ENCODE measurements at regions not wholly inside any gene's neighbourhood (a gene's known extent, or its start where the extent isn't known, plus 50 kb on each side); places are given as distances from the start of the nearest gene placed in this dataset.

GRCh38 chr1:83706354-83706938, 292.5 kb downstream of the TTLL7 start:
- in situ Hi-C loops (cut with HindIII; ENCODE audit: low sequenced_read_pairs) = no loop called here
- H3K4me3 ChIP-seq (ENCODE audit: low read depth, low read length) = no peak overlapping the region
- DNase-seq (ENCODE audit: low read depth, low spot score) = no peak
- TF ChIP-seq CTCF (IDR thresholded peaks at IDR 0.05; ENCODE audit: low read depth, low read length) = no peak

- in situ Hi-C loops (cut with HindIII; ENCODE audit: low sequenced_read_pairs) = no loop called here
- no peak for TF ChIP-seq CTCF (IDR thresholded peaks at IDR 0.05; ENCODE audit: low read depth, low read length)
- no peak overlapping the region for H3K4me3 ChIP-seq (ENCODE audit: low read depth, low read length)
- no peak for DNase-seq (ENCODE audit: low read depth, low spot score)
These were observed 293.8 kb downstream of the TTLL7 start for GRCh38 chr1:83705091-83705490.

- in situ Hi-C loops (cut with HindIII; ENCODE audit: low sequenced_read_pairs) = no loop called here
- H3K4me3 ChIP-seq (ENCODE audit: low read depth, low read length) = no peak overlapping the region
- no peak for TF ChIP-seq CTCF (IDR thresholded peaks at IDR 0.05; ENCODE audit: low read depth, low read length)
- DNase-seq (ENCODE audit: low read depth, low spot score) = no peak
These were observed 294.6 kb downstream of the TTLL7 start for GRCh38 chr1:83704350-83704749.

- no peak for TF ChIP-seq CTCF (IDR thresholded peaks at IDR 0.05; ENCODE audit: low read depth, low read length)
- H3K4me3 ChIP-seq (ENCODE audit: low read depth, low read length) = no peak overlapping the region
- in situ Hi-C loops (cut with HindIII; ENCODE audit: low sequenced_read_pairs) = no loop called here
- DNase-seq (ENCODE audit: low read depth, low spot score) = no peak
These were observed 296.6 kb downstream of the TTLL7 start for GRCh38 chr1:83702356-83702755.

GRCh38 chr1:83701355-83701754, 297.6 kb downstream of the TTLL7 start:
- no peak overlapping the region for H3K4me3 ChIP-seq (ENCODE audit: low read depth, low read length)
- in situ Hi-C loops (cut with HindIII; ENCODE audit: low sequenced_read_pairs) = no loop called here
- no peak for TF ChIP-seq CTCF (IDR thresholded peaks at IDR 0.05; ENCODE audit: low read depth, low read length)
- DNase-seq (ENCODE audit: low read depth, low spot score) = no peak

GRCh38 chr1:83698644-83699043, 300.3 kb downstream of the TTLL7 start:
- no peak for DNase-seq (ENCODE audit: low read depth, low spot score)
- no peak overlapping the region for H3K4me3 ChIP-seq (ENCODE audit: low read depth, low read length)
- TF ChIP-seq CTCF (IDR thresholded peaks at IDR 0.05; ENCODE audit: low read depth, low read length) = no peak
- in situ Hi-C loops (cut with HindIII; ENCODE audit: low sequenced_read_pairs) = no loop called here

GRCh38 chr1:83697961-83698360, 301.0 kb downstream of the TTLL7 start:
- TF ChIP-seq CTCF (IDR thresholded peaks at IDR 0.05; ENCODE audit: low read depth, low read length) = no peak
- in situ Hi-C loops (cut with HindIII; ENCODE audit: low sequenced_read_pairs) = no loop called here
- no peak for DNase-seq (ENCODE audit: low read depth, low spot score)
- no peak overlapping the region for H3K4me3 ChIP-seq (ENCODE audit: low read depth, low read length)

Measured in astrocyte of the spinal cord (primary cell).